HCT116 (cell line): ENCODE measurements at regions not wholly inside any gene's neighbourhood (a gene's known extent, or its start where the extent isn't known, plus 50 kb on each side); places are given as distances from the start of the nearest gene placed in this dataset.

Experiments used
- ATAC-seq: fragments of 200-7000 bp; cut with Tn5 transposase; 2 replicates; pipeline ENCODE4 v1.9.1; 2020; ENCODE audit warnings: mild to moderate bottlenecking, moderate library complexity
- BruUV-seq: library from RNA; stranded (reverse); fragments of 400-500 nt; replicated peaks from 2 replicates; lab custom pipeline; 2021; lab: Mats Ljungman, UMichigan
- CTCF ChIA-PET: fragments of 300-600 bp; sonication (Branson Sonifier 250); formaldehyde crosslinking; loops from one replicate; lab custom pipeline; 2021; ENCODE audit warnings: antibody characterized with exemption; lab: Charles Lee
- POLR2A ChIA-PET: fragments of 300-600, 350-600 bp; sonication (Branson Sonifier 250); formaldehyde crosslinking; loops from one replicate; lab custom pipeline; 2021; ENCODE audit warnings: antibody characterized with exemption; lab: Charles Lee
- RAD21 ChIA-PET, 2 experiments: fragments of 300-600 bp; sonication (Branson Sonifier 250); formaldehyde crosslinking; loops; one replicate each; lab custom pipeline; 2023; ENCODE audit warnings: low total read pairs in 2 of 2; ENCODE audit not compliant: uncharacterized antibody in 2 of 2, unreplicated experiment in 2 of 2, low non-redundant PET in 1 of 2; lab: Charles Lee
- DNase-seq: peaks from one replicate; pipeline ENCODE4 v3.0.0-alpha.2; 2010; ENCODE audit warnings: low read depth, low spot score
- H2AFZ ChIP-seq: fragments of 200-600 bp; shearing (Covaris generic), sonication (generic); 2 replicates; pipeline ENCODE4 v1.6.1; 2017; ENCODE audit warnings: low read depth, mixed run types, mixed read lengths, antibody characterized with exemption, low read length; ENCODE audit not compliant: poor library complexity, severe bottlenecking
- H3K27ac ChIP-seq: 2 replicates; pipeline ENCODE4 v1.5.1; 2012; ENCODE audit warnings: low read depth, low read length
- H3K27me3 ChIP-seq: fragments of 200-600 bp; sonication (generic); 2 replicates; pipeline ENCODE4 v1.6.1; 2016; ENCODE audit warnings: mixed run types, low read length, mixed read lengths; ENCODE audit not compliant: insufficient read depth
- H3K36me3 ChIP-seq, 2 experiments: fragments of 200-500 bp in 1 of 2; fragments of 200-600 bp in 1 of 2; sonication (Bioruptor generic) in 1 of 2; sonication (generic) in 1 of 2; 2 replicates each; pipeline versions ENCODE4 v1.5.1 to v1.6.1; 2014 to 2016; ENCODE audit warnings: low read length in 2 of 2, inconsistent platforms in 1 of 2, mixed read lengths in 1 of 2, mixed run types in 1 of 2; ENCODE audit not compliant: insufficient read depth in 2 of 2, control insufficient read depth in 1 of 2
- H3K4me1 ChIP-seq, 2 experiments: fragments of 200-600 bp in 1 of 2; sonication (generic) in 1 of 2; 2 replicates each; pipeline versions ENCODE4 v1.5.1 to v1.6.1; 2012 to 2017; ENCODE audit warnings: low read length in 2 of 2, inconsistent platforms in 1 of 2, mild to moderate bottlenecking in 1 of 2, mixed read lengths in 1 of 2, mixed run types in 1 of 2, moderate library complexity in 1 of 2; ENCODE audit not compliant: insufficient read depth in 2 of 2, control insufficient read depth in 1 of 2
- H3K4me2 ChIP-seq: fragments of 200-600 bp; sonication (generic); 2 replicates; pipeline ENCODE4 v1.6.1; 2017; ENCODE audit warnings: mixed run types, low read length, mixed read lengths
- H3K4me3 ChIP-seq, 2 experiments: fragments of 200-600 bp in 1 of 2; sonication (generic) in 1 of 2; replicated peaks in 1 of 2; 2 replicates each; pipeline ENCODE4 v1.5.1; 2011 to 2016; ENCODE audit warnings: low read length in 2 of 2, control low read depth in 1 of 2, low read depth in 1 of 2, mild to moderate bottlenecking in 1 of 2, mixed read lengths in 1 of 2, mixed run types in 1 of 2
- H3K79me2 ChIP-seq: fragments of 200-600 bp; sonication (generic); 2 replicates; pipeline ENCODE4 v1.6.1; 2017; ENCODE audit warnings: mild to moderate bottlenecking, mixed run types, low read length, moderate library complexity, mixed read lengths; ENCODE audit not compliant: insufficient read depth
- H3K9ac ChIP-seq: fragments of 200-600 bp; sonication (generic); 2 replicates; pipeline ENCODE4 v1.6.1; 2016; ENCODE audit warnings: low read length, mixed read lengths
- H3K9me2 ChIP-seq: fragments of 200-600 bp; sonication (generic), shearing (Covaris generic); 2 replicates; pipeline ENCODE4 v1.6.1; 2017; ENCODE audit warnings: mixed run types, mild to moderate bottlenecking, moderate library complexity; ENCODE audit not compliant: insufficient read depth
- H3K9me3 ChIP-seq, 2 experiments: fragments of 200-500 bp in 1 of 2; fragments of 200-600 bp in 1 of 2; sonication (Bioruptor generic) in 1 of 2; sonication (generic) in 1 of 2; 2 replicates each; pipeline ENCODE4 v1.6.1; 2014 to 2017; ENCODE audit warnings: low read length in 2 of 2, mixed read lengths in 2 of 2, inconsistent platforms in 1 of 2, low read depth in 1 of 2, mild to moderate bottlenecking in 1 of 2, mixed run types in 1 of 2, moderate library complexity in 1 of 2; ENCODE audit not compliant: control insufficient read depth in 1 of 2, insufficient read depth in 1 of 2
- H4K20me1 ChIP-seq: fragments of 200-600 bp; sonication (generic), shearing (Covaris generic); 2 replicates; pipeline ENCODE4 v1.6.1; 2017; ENCODE audit warnings: mixed run types, mild to moderate bottlenecking, moderate library complexity; ENCODE audit not compliant: insufficient read depth
- CTCF ChIP-seq, 3 experiments: fragments of 200-600 bp in 1 of 3; sonication (generic) in 1 of 3; IDR thresholded peaks in 2 of 3; conservative IDR thresholded peaks in 1 of 3; 2 replicates each; pipeline ENCODE4 v1.5.1; 2012 to 2017; ENCODE audit warnings: low read depth in 2 of 3, low read length in 2 of 3, antibody characterized with exemption in 1 of 3, borderline replicate concordance in 1 of 3, control low read depth in 1 of 3, mild to moderate bottlenecking in 1 of 3, mixed read lengths in 1 of 3, mixed run types in 1 of 3, moderate library complexity in 1 of 3; ENCODE audit not compliant: insufficient read depth in 1 of 3
- EGR1 ChIP-seq: IDR thresholded peaks from 2 replicates; pipeline ENCODE4 v1.6.1; 2012; ENCODE audit warnings: low read depth
- ELF1 ChIP-seq: IDR thresholded peaks from 2 replicates; pipeline ENCODE4 v1.6.1; 2012; ENCODE audit warnings: low read depth, borderline replicate concordance
- EZH2 ChIP-seq: fragments of 200-600 bp; sonication (generic); IDR thresholded peaks from 2 replicates; pipeline ENCODE4 v1.6.1; 2017; ENCODE audit warnings: antibody characterized with exemption, mixed run types
- EZH2phosphoT487 ChIP-seq: fragments of 200-600 bp; IDR thresholded peaks from 2 replicates; pipeline ENCODE4 v1.6.1; 2018; ENCODE audit warnings: antibody characterized with exemption, borderline replicate concordance
- FOSL1 ChIP-seq: IDR thresholded peaks from 2 replicates; pipeline ENCODE4 v1.6.1; 2012; ENCODE audit warnings: low read depth
- JUND ChIP-seq: IDR thresholded peaks from 2 replicates; pipeline ENCODE4 v1.6.1; 2012
- POLR2A ChIP-seq: IDR thresholded peaks from 2 replicates; pipeline ENCODE4 v1.7.0; 2011; ENCODE audit warnings: borderline replicate concordance; ENCODE audit not compliant: insufficient read depth, insufficient read length; ENCODE audit errors: extremely low read depth
- REST ChIP-seq: IDR thresholded peaks from 2 replicates; pipeline ENCODE4 v1.6.1; 2012; ENCODE audit warnings: low read depth
- SIN3A ChIP-seq: IDR thresholded peaks from 2 replicates; pipeline ENCODE4 v1.6.1; 2012; ENCODE audit warnings: low read depth
- SP1 ChIP-seq: IDR thresholded peaks from 2 replicates; pipeline ENCODE4 v1.6.1; 2012; ENCODE audit warnings: low read depth
- SRF ChIP-seq: IDR thresholded peaks from 2 replicates; pipeline ENCODE4 v1.6.1; 2012; ENCODE audit warnings: low read depth
- YY1 ChIP-seq: IDR thresholded peaks from 2 replicates; pipeline ENCODE4 v1.6.1; 2011; ENCODE audit warnings: low read length, low read depth, moderate library complexity, mild to moderate bottlenecking; ENCODE audit not compliant: insufficient replicate concordance; ENCODE audit errors: extremely low read depth
- ZFX ChIP-seq: fragments of 450-650 bp; IDR thresholded peaks from 2 replicates; pipeline ENCODE4 v1.6.1; 2017
- intact Hi-C: fragments of 100-400 bp; cut with micrococcal nuclease; formaldehyde crosslinking; loops from 2 replicates; pipeline ENCODE4 v1.10.0; 2022
- TF ChIP-seq, protein P1 (sequence below): IDR thresholded peaks from 2 replicates; pipeline ENCODE4 v1.6.1; 2011; ENCODE audit warnings: mild to moderate bottlenecking, low read length, moderate library complexity; ENCODE audit not compliant: insufficient replicate concordance; ENCODE audit errors: extremely low read depth

GRCh38 chr13:50277906-50278305 lies 262.7 kb downstream of the KCNRG start:
- CTCF ChIA-PET = interaction anchor here (0.6 kb wide), 1 partner anchor 548 kb away, joined by 3 read pairs; no protein-coding TSS in a partner anchor
- Histone ChIP-seq H3K4me2 (no peak overlapping the region), H3K9ac (no peak overlapping the region), H4K20me1 (no peaks in the 10 kb centered on the region), H3K27ac (no peak overlapping the region), H3K36me3 (no peaks in the 10 kb centered on the region), H3K4me3 (no peak overlapping the region), H3K4me1 (no peaks in the 10 kb centered on the region), H3K79me2 (peaks cover 3% of the 10 kb centered on the region; the same call in 1 of the 2 replicates), H3K9me2 (no peaks in the 10 kb centered on the region; the same call in 1 of the 2 replicates), H2AFZ (no peak overlapping the region), H3K27me3 (no peaks in the 10 kb centered on the region), H3K9me3 (no peaks in the 10 kb centered on the region)
- TF ChIP-seq ELF1 = no peak
- no peak for TF ChIP-seq EZH2
- TF ChIP-seq EGR1 = no peak
- no peak for TF ChIP-seq EZH2phosphoT487
- no peak for TF ChIP-seq CTCF (IDR thresholded peaks at IDR 0.05 in 2 of 3, conservative IDR thresholded peaks at IDR 0.05 in 1 of 3; ENCODE audit: borderline replicate concordance in 1 of 3, insufficient read depth in 1 of 3, low read depth in 2 of 3, low read length in 2 of 3)
- TF ChIP-seq, protein P1, sequence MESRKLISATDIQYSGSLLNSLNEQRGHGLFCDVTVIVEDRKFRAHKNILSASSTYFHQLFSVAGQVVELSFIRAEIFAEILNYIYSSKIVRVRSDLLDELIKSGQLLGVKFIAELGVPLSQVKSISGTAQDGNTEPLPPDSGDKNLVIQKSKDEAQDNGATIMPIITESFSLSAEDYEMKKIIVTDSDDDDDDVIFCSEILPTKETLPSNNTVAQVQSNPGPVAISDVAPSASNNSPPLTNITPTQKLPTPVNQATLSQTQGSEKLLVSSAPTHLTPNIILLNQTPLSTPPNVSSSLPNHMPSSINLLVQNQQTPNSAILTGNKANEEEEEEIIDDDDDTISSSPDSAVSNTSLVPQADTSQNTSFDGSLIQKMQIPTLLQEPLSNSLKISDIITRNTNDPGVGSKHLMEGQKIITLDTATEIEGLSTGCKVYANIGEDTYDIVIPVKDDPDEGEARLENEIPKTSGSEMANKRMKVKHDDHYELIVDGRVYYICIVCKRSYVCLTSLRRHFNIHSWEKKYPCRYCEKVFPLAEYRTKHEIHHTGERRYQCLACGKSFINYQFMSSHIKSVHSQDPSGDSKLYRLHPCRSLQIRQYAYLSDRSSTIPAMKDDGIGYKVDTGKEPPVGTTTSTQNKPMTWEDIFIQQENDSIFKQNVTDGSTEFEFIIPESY = no peak
- no peak for TF ChIP-seq SRF
- no peak for TF ChIP-seq YY1
- TF ChIP-seq SP1 = no peak
- TF ChIP-seq SIN3A = no peak
- TF ChIP-seq JUND = no peak
- no peak for TF ChIP-seq REST
- no peak for TF ChIP-seq POLR2A
- no peak for TF ChIP-seq ZFX
- no peak for TF ChIP-seq FOSL1
- no peak for ATAC-seq
- no peak for DNase-seq
- RAD21 ChIA-PET = no interaction called here
- BruUV-seq = no TSS peak
- intact Hi-C loops = no loop called here
- POLR2A ChIA-PET = no interaction called here
